ENCODE measurements at regions not wholly inside any gene's neighbourhood (a gene's known extent, or its start where the extent isn't known, plus 50 kb on each side); places are given as distances from the start of the nearest gene placed in this dataset.

- ATAC-seq (ENCODE audit: insufficient read depth, low read depth) (no peak), DNase-seq (no peak)
- Histone ChIP-seq H3K4me2 (ENCODE audit: insufficient read depth, low read length) (no peak overlapping the region), H3K36me3 (ENCODE audit: insufficient read depth, low read length) (no peaks in the 10 kb centered on the region), H3K27me3 (ENCODE audit: insufficient read depth, low read length, poor library complexity) (peaks cover 55% of the 10 kb centered on the region), H3K4me3 (ENCODE audit: low read depth in 1 of 2, low read length in 2 of 2) (no peak overlapping the region), H4K20me1 (ENCODE audit: insufficient read depth, low read length) (no peaks in the 10 kb centered on the region), H2AFZ (ENCODE audit: low read depth, low read length) (no peak overlapping the region), H3K9me3 (ENCODE audit: insufficient read depth, low read length, severe bottlenecking) (no peaks in the 10 kb centered on the region), H3K9ac (ENCODE audit: low read depth, low read length) (no peak overlapping the region), H3K4me1 (ENCODE audit: insufficient read depth, low read length) (no peaks in the 10 kb centered on the region), H3K27ac (ENCODE audit: low read length) (no peak overlapping the region), H3K79me2 (ENCODE audit: insufficient read depth, low read length) (no peaks in the 10 kb centered on the region)
- TF ChIP-seq, protein P1, sequence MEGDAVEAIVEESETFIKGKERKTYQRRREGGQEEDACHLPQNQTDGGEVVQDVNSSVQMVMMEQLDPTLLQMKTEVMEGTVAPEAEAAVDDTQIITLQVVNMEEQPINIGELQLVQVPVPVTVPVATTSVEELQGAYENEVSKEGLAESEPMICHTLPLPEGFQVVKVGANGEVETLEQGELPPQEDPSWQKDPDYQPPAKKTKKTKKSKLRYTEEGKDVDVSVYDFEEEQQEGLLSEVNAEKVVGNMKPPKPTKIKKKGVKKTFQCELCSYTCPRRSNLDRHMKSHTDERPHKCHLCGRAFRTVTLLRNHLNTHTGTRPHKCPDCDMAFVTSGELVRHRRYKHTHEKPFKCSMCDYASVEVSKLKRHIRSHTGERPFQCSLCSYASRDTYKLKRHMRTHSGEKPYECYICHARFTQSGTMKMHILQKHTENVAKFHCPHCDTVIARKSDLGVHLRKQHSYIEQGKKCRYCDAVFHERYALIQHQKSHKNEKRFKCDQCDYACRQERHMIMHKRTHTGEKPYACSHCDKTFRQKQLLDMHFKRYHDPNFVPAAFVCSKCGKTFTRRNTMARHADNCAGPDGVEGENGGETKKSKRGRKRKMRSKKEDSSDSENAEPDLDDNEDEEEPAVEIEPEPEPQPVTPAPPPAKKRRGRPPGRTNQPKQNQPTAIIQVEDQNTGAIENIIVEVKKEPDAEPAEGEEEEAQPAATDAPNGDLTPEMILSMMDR (IDR thresholded peaks at IDR 0.05; ENCODE audit: borderline replicate concordance, extremely low read depth, low read length, poor library complexity, severe bottlenecking), result no peak
- TF ChIP-seq EZH2 (IDR thresholded peaks at IDR 0.05; ENCODE audit: borderline replicate concordance, low read depth, low read length, severe bottlenecking), result no peak
Measured at GRCh38 chr6:33908025-33908424, 104.2 kb upstream of the MLN start.

- Histone ChIP-seq H3K4me3 (ENCODE audit: low read depth in 1 of 2, low read length in 2 of 2) (no peak overlapping the region), H3K4me1 (ENCODE audit: insufficient read depth, low read length) (no peaks in the 10 kb centered on the region), H3K9me3 (ENCODE audit: insufficient read depth, low read length, severe bottlenecking) (no peaks in the 10 kb centered on the region), H3K4me2 (ENCODE audit: insufficient read depth, low read length) (no peak overlapping the region), H3K79me2 (ENCODE audit: insufficient read depth, low read length) (no peaks in the 10 kb centered on the region), H3K27ac (ENCODE audit: low read length) (no peak overlapping the region), H3K9ac (ENCODE audit: low read depth, low read length) (no peak overlapping the region), H3K27me3 (ENCODE audit: insufficient read depth, low read length, poor library complexity) (peaks cover 53% of the 10 kb centered on the region), H2AFZ (ENCODE audit: low read depth, low read length) (no peak overlapping the region), H4K20me1 (ENCODE audit: insufficient read depth, low read length) (no peaks in the 10 kb centered on the region), H3K36me3 (ENCODE audit: insufficient read depth, low read length) (no peaks in the 10 kb centered on the region)
- ATAC-seq (ENCODE audit: insufficient read depth, low read depth) (no peak), DNase-seq (no peak)
- TF ChIP-seq, protein P1 (IDR thresholded peaks at IDR 0.05; ENCODE audit: borderline replicate concordance, extremely low read depth, low read length, poor library complexity, severe bottlenecking), result no peak
- TF ChIP-seq EZH2 (IDR thresholded peaks at IDR 0.05; ENCODE audit: borderline replicate concordance, low read depth, low read length, severe bottlenecking), result no peak
Measured at GRCh38 chr6:33907227-33907626, 103.4 kb upstream of the MLN start.

DNA sequence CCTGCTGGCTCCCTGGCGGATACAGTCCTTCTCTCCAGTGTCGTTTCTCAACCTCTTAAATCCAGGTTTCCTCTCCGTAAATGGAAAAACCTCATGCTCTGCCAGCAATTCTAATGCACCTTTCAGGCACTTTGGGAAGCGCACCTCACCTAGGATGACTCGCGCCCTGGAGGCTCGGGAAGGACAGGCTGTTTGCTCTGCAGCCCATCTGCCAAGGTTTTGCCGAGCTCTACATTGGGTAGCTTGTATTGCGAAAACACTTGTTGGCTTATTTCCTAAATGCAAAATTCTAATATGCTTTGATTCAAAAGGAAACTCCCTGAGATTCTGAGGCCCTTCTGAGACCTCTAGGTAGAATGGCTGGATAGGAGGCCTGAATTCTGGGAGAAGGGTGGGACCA, 102.6 kb upstream of the MLN start:
- H3K4me3 ChIP-seq (ENCODE audit: low read depth in 1 of 2, low read length in 2 of 2), result no peak overlapping the region
- H3K9ac ChIP-seq (ENCODE audit: low read depth, low read length), result no peak overlapping the region
- H3K9me3 ChIP-seq (ENCODE audit: insufficient read depth, low read length, severe bottlenecking), result no peaks in the 10 kb centered on the region
- DNase-seq (no peak), ATAC-seq (ENCODE audit: insufficient read depth, low read depth) (no peak)
- H4K20me1 ChIP-seq (ENCODE audit: insufficient read depth, low read length), result no peaks in the 10 kb centered on the region; the same call in 1 of the 2 replicates
- H3K4me2 ChIP-seq (ENCODE audit: insufficient read depth, low read length), result no peak overlapping the region
- H3K4me1 ChIP-seq (ENCODE audit: insufficient read depth, low read length), result no peaks in the 10 kb centered on the region
- peaks cover 59% of the 10 kb centered on the region for H3K27me3 ChIP-seq (ENCODE audit: insufficient read depth, low read length, poor library complexity)
- H2AFZ ChIP-seq (ENCODE audit: low read depth, low read length), result no peak overlapping the region
- H3K27ac ChIP-seq (ENCODE audit: low read length), result no peak overlapping the region
- H3K36me3 ChIP-seq (ENCODE audit: insufficient read depth, low read length), result no peaks in the 10 kb centered on the region
- H3K79me2 ChIP-seq (ENCODE audit: insufficient read depth, low read length), result no peaks in the 10 kb centered on the region
- no peak for TF ChIP-seq EZH2 (IDR thresholded peaks at IDR 0.05; ENCODE audit: borderline replicate concordance, low read depth, low read length, severe bottlenecking)
- TF ChIP-seq, protein P1 (IDR thresholded peaks at IDR 0.05; ENCODE audit: borderline replicate concordance, extremely low read depth, low read length, poor library complexity, severe bottlenecking), result no peak

All from DND-41 (cell line).